ENCODE measurements at regions not wholly inside any gene's neighbourhood (a gene's known extent, or its start where the extent isn't known, plus 50 kb on each side); places are given as distances from the start of the nearest gene placed in this dataset.
A peak's percentile ranks its signal among the peaks of the same experiment; 100 is the strongest.
"Not testable (repeated sequence)": the region's sequence is repeated elsewhere in the genome, so short reads cannot be mapped to it uniquely, and the experiment has no call there.

DNA sequence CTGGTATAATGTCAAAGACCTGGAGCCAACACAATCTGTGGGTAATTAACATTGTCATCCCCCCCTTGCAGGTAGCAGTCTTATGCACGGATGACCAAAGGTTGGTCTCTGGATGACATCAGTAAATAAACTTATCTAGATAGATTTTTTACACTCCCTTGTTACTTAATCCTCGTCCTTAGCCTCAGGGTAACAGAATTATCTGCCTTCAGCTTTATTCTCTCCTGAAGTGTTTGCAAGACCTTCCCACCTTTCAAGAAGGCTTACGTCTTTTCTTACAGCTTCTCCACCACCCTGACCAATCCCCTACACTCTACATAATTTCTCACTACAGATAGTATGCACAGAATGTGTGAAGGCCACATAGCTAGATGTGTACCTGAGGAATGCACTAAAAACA is 434.8 kb upstream of the HTR1E start:
- DNase-seq (ENCODE audit: low read depth) (no peak), FAIRE-seq (no peak)
- TF ChIP-seq, protein P1, sequence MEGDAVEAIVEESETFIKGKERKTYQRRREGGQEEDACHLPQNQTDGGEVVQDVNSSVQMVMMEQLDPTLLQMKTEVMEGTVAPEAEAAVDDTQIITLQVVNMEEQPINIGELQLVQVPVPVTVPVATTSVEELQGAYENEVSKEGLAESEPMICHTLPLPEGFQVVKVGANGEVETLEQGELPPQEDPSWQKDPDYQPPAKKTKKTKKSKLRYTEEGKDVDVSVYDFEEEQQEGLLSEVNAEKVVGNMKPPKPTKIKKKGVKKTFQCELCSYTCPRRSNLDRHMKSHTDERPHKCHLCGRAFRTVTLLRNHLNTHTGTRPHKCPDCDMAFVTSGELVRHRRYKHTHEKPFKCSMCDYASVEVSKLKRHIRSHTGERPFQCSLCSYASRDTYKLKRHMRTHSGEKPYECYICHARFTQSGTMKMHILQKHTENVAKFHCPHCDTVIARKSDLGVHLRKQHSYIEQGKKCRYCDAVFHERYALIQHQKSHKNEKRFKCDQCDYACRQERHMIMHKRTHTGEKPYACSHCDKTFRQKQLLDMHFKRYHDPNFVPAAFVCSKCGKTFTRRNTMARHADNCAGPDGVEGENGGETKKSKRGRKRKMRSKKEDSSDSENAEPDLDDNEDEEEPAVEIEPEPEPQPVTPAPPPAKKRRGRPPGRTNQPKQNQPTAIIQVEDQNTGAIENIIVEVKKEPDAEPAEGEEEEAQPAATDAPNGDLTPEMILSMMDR (IDR thresholded peaks at IDR 0.05; ENCODE audit: insufficient read depth, low read length, severe bottlenecking): no peak
- Histone ChIP-seq H3K4me3 (ENCODE audit: low read depth, low read length) (no peak overlapping the region), H3K27me3 (ENCODE audit: control insufficient read depth, insufficient read depth, low read length) (no peaks in the 10 kb centered on the region), H3K36me3 (ENCODE audit: control insufficient read depth, insufficient read depth, low read length) (no peaks in the 10 kb centered on the region)

DNA sequence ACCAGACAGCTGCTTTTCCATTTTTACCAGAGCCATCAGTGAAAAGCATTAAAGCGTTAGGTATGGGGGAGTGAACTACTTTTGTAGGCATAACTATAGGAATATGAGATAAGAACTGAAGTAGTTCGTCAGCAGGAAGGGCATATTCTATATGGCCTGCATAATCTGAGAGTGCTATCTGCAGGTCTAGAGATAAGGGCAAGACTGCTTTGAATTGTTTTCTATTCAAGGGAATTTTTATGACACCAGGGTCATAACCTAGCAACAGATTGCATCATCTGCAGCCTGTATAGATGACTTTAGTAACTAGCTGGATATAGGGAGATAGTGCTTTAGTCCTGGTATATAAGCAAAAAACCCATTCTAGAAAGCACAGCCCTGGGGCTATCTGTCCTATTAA is 437.3 kb upstream of the HTR1E start:
- Histone ChIP-seq H3K4me3 (ENCODE audit: low read depth, low read length) (no peak overlapping the region), H3K36me3 (ENCODE audit: control insufficient read depth, insufficient read depth, low read length) (no peaks in the 10 kb centered on the region), H3K27me3 (ENCODE audit: control insufficient read depth, insufficient read depth, low read length) (no peaks in the 10 kb centered on the region)
- TF ChIP-seq, protein P1 (IDR thresholded peaks at IDR 0.05; ENCODE audit: insufficient read depth, low read length, severe bottlenecking): no peak
- FAIRE-seq (peak; percentile 58), DNase-seq (ENCODE audit: low read depth) (no peak)

DNA sequence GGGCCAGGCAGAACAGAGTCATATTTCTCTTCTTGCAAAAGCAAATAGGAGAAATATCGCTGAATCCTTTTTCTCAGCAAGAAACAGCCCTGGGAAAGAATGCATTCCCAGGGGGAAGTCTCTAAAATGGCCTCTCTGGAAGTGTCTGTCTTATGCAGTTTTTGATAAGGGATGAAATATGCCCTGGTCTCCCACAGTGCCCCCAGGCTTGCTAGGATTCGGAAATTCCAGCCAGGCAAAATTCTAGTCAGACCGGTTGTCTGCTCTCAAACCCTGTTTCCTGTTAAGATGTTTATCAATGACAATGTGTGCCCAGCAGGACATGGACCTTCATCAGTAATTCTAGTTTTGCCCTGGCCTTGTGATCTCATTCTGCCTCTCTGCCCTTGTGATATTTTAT is 448.3 kb upstream of the HTR1E start:
- FAIRE-seq; DNase-seq (ENCODE audit: low read depth); H3K36me3 ChIP-seq (ENCODE audit: control insufficient read depth, insufficient read depth, low read length); H3K27me3 ChIP-seq (ENCODE audit: control insufficient read depth, insufficient read depth, low read length); H3K4me3 ChIP-seq (ENCODE audit: low read depth, low read length): not testable (repeated sequence)

DNA sequence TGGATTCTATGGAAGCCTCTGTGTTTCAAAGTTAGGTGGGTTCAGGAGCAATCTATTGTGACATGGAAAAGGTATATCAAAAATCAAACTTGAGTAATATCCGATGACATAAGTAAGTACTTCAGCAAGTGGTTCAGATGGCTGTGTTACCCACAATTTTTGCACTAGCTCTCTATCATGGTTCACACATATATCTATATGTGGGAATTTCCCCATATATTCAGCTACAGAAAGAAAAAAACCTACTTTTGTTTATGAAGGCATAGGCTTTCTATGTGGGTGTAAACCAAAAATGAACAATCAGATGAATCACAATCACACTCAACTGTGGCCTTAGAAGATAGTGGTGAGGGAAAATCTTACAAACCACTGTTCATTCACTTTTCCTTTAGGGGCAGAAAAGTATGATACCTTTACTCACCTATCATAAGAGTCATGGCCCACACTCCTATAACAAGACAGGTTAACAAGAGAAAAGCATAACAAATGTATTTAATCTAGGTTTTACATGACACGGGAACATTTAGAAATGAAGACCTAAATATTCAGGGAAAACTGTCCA is 449.6 kb upstream of the HTR1E start:
- no peak for DNase-seq (ENCODE audit: low read depth)
- Histone ChIP-seq H3K4me3 (ENCODE audit: low read depth, low read length) (no peak overlapping the region), H3K27me3 (ENCODE audit: control insufficient read depth, insufficient read depth, low read length) (no peaks in the 10 kb centered on the region), H3K36me3 (ENCODE audit: control insufficient read depth, insufficient read depth, low read length) (no peaks in the 10 kb centered on the region)
- no peak for FAIRE-seq
- TF ChIP-seq, protein P1 (IDR thresholded peaks at IDR 0.05; ENCODE audit: insufficient read depth, low read length, severe bottlenecking): no peak

DNA sequence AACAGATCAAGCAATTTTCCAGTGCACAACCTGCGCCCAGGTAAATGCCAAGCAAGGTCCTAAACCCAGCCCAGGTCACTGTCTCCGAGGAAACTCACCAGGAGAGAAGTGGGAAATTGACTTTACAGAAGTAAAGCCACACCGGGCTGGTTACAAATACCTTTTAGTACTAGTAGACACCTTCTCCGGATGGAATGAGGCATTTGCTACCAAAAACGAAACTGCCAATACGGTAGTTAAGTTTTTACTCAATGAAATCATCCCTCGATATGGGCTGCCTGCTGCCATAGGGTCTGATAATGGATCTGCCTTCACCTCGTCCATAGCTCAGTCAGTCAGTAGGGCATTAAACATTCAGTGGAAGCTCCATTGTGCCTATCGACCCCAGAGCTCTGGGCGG is 459.0 kb upstream of the HTR1E start:
- H3K27me3 ChIP-seq (ENCODE audit: control insufficient read depth, insufficient read depth, low read length); DNase-seq (ENCODE audit: low read depth); H3K4me3 ChIP-seq (ENCODE audit: low read depth, low read length); H3K36me3 ChIP-seq (ENCODE audit: control insufficient read depth, insufficient read depth, low read length); FAIRE-seq: not testable (repeated sequence)

DNA sequence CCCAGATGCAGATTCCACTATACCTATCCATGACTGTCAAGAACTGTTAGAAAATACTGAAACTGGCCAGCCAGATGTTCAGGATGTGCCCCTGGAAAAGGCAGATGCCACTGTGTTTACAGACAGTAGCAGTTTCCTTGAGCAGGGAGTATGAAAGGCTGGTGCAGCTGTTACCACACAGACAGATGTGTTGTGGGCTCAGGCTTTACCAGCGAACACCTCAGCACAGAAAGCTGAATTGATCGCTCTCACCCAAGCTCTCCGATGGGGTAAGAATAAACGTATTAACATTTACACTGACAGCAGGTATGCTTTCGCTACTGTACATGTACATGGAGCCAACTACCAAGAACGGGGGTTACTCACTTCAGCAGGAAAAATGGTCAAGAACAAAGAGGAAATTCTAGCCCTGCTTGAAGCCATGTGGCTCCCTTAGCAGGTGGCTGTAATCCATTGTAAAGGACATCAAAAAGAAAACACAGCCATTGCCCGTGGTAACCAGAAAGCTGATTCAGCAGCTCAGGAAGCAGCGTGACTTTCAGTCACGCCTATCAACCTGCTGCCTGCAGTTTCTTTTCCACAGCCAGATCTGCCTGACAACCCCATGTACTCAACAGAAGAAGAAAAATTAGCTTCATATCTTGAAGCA is 459.7 kb upstream of the HTR1E start:
- Histone ChIP-seq H3K4me3 (ENCODE audit: low read depth, low read length) (no peak overlapping the region), H3K27me3 (ENCODE audit: control insufficient read depth, insufficient read depth, low read length) (no peaks in the 10 kb centered on the region), H3K36me3 (ENCODE audit: control insufficient read depth, insufficient read depth, low read length) (no peaks in the 10 kb centered on the region)
- TF ChIP-seq, protein P1 (IDR thresholded peaks at IDR 0.05; ENCODE audit: insufficient read depth, low read length, severe bottlenecking): no peak
- DNase-seq (ENCODE audit: low read depth) (no peak), FAIRE-seq (peak; percentile 43)

DNA sequence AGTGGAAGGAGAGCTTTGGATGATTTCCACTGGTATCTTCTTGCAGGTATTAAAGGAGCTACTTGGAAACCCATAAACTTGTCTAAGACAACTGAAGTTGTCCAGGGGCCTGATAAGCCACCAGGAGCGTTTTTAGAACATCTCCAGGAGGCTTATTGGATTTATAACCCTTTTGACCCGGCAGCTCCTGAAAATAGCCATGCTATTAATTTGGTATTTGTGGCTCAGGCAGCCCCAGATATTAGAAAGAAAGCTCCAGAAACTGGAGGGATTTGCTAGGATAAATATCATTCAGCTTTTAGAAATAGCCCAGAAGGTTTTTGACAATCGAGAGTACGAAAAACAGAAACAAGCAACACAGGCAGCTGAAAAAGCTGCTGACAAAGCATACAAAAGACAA is 461.0 kb upstream of the HTR1E start:
- no peak for DNase-seq (ENCODE audit: low read depth)
- H3K36me3 ChIP-seq (ENCODE audit: control insufficient read depth, insufficient read depth, low read length): no peaks in the 10 kb centered on the region
- FAIRE-seq: no peak
- H3K27me3 ChIP-seq (ENCODE audit: control insufficient read depth, insufficient read depth, low read length): no peaks in the 10 kb centered on the region
- no peak overlapping the region for H3K4me3 ChIP-seq (ENCODE audit: low read depth, low read length)
- TF ChIP-seq, protein P1 (IDR thresholded peaks at IDR 0.05; ENCODE audit: insufficient read depth, low read length, severe bottlenecking): no peak
